Gastrocnemius medialis (tissue), 4 donors: ENCODE measurements at regions not wholly inside any gene's neighbourhood (a gene's known extent, or its start where the extent isn't known, plus 50 kb on each side); places are given as distances from the start of the nearest gene placed in this dataset.

Source experiments
- POLR2A ChIP-seq, 2 donors: fragments of 450-650 bp; IDR thresholded peaks; one replicate each; pipeline ENCODE4 v1.6.1; 2017; ENCODE audit warnings: antibody characterized with exemption in 2 of 2, mild to moderate bottlenecking in 2 of 2, moderate library complexity in 2 of 2
- TF ChIP-seq, protein P1 (sequence below), 5 experiments: fragments of 450-650 bp in 3 of 5; fragments of 200-600 bp in 2 of 5; sonication (generic) in 2 of 5; IDR thresholded peaks in 4 of 5; conservative IDR thresholded peaks in 1 of 5; 1 replicate in 4 of 5; 2 replicates in 1 of 5; pipeline ENCODE4 v1.5.1; 2016 to 2019; ENCODE audit warnings: antibody characterized with exemption in 5 of 5, mild to moderate bottlenecking in 3 of 5, moderate library complexity in 3 of 5

DNA sequence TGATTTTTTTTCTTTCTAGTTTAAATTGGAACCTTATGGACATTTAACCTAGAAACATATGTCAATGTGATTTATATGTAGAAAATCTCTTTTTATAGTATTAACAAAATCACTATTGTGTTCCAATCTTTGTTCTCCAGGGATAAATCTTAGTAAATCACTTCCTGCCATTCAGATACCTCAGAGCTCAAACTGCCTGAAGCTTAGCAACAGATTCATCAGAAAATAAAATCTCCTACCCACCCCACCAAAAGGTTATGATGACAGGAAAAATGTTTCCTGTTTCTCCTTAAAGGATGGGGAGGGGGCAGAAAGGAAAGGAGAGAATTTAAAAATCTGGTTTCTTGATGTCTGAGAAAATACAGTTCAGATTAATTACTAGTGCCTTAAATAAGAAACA, 105.0 kb upstream of the TUT7 start:
- TF ChIP-seq, protein P1, sequence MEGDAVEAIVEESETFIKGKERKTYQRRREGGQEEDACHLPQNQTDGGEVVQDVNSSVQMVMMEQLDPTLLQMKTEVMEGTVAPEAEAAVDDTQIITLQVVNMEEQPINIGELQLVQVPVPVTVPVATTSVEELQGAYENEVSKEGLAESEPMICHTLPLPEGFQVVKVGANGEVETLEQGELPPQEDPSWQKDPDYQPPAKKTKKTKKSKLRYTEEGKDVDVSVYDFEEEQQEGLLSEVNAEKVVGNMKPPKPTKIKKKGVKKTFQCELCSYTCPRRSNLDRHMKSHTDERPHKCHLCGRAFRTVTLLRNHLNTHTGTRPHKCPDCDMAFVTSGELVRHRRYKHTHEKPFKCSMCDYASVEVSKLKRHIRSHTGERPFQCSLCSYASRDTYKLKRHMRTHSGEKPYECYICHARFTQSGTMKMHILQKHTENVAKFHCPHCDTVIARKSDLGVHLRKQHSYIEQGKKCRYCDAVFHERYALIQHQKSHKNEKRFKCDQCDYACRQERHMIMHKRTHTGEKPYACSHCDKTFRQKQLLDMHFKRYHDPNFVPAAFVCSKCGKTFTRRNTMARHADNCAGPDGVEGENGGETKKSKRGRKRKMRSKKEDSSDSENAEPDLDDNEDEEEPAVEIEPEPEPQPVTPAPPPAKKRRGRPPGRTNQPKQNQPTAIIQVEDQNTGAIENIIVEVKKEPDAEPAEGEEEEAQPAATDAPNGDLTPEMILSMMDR (IDR thresholded peaks at IDR 0.05 in 4 of 5, conservative IDR thresholded peaks at IDR 0.05 in 1 of 5), result no peak
- no peak for TF ChIP-seq POLR2A (IDR thresholded peaks at IDR 0.05)
